ENCODE measurements at regions not wholly inside any gene's neighbourhood (a gene's known extent, or its start where the extent isn't known, plus 50 kb on each side); places are given as distances from the start of the nearest gene placed in this dataset.

DNA sequence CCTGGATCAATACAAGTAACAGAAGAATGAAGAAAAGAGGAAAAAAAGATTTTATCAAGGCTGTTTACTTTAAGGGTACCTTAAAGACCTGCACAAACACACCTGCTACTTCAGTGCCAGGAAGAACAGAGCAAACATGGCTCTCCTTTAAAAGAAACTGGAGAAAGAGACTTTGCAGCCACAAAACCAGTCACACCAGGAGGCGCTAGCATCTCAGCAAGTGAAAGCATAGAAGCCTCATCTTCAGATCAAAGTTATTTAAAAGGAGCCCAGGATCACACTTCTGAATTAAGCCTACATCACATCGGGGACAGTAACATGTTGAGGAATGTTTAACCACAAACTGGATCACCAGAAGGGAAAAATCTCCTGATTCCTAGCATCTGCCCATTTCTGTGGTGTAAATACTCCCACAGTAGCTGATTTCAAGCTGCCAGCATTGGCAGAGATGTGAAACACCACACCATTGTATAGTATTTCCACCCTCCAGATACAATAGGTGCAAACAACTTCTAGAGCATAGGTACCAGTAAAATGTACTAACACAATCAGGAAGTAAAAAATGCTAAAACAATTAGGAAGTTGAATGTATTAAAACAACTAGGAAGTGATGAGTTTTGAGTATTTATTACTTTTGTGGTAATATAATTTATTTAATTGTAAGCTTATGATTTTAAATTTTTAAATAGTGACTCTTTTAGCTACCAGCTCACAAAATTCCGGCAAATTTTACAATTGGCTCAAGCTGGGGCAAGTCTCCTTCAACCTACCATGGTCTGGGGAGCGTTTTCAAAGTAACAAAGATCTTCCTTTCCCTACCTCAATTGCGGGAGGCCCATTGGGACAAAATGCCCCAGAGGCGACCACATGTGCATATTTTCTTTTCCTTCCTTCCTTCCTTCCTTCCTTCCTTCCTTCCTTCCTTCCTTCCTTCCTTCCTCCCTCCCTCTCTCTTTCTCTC, 105.3 kb upstream of the CLDN14 start:
- DNase-seq (ENCODE audit: low spot score), result no peak
- TF ChIP-seq, protein P1, sequence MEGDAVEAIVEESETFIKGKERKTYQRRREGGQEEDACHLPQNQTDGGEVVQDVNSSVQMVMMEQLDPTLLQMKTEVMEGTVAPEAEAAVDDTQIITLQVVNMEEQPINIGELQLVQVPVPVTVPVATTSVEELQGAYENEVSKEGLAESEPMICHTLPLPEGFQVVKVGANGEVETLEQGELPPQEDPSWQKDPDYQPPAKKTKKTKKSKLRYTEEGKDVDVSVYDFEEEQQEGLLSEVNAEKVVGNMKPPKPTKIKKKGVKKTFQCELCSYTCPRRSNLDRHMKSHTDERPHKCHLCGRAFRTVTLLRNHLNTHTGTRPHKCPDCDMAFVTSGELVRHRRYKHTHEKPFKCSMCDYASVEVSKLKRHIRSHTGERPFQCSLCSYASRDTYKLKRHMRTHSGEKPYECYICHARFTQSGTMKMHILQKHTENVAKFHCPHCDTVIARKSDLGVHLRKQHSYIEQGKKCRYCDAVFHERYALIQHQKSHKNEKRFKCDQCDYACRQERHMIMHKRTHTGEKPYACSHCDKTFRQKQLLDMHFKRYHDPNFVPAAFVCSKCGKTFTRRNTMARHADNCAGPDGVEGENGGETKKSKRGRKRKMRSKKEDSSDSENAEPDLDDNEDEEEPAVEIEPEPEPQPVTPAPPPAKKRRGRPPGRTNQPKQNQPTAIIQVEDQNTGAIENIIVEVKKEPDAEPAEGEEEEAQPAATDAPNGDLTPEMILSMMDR (IDR thresholded peaks at IDR 0.05; ENCODE audit: borderline replicate concordance, control extremely low read depth, extremely low read depth, insufficient read depth, missing control alignments), result no peak
- in situ Hi-C loops (cut with MboI; ENCODE audit: low sequenced_read_pairs, unreplicated experiment), result no loop called here

- in situ Hi-C loops (cut with MboI; ENCODE audit: low sequenced_read_pairs, unreplicated experiment), result no loop called here
- no peak for DNase-seq (ENCODE audit: low spot score)
- TF ChIP-seq, protein P1 (IDR thresholded peaks at IDR 0.05; ENCODE audit: borderline replicate concordance, control extremely low read depth, extremely low read depth, insufficient read depth, missing control alignments), result no peak
Observed at GRCh38 chr21:36587388-36587787, 107.5 kb upstream of the CLDN14 start.

DNA sequence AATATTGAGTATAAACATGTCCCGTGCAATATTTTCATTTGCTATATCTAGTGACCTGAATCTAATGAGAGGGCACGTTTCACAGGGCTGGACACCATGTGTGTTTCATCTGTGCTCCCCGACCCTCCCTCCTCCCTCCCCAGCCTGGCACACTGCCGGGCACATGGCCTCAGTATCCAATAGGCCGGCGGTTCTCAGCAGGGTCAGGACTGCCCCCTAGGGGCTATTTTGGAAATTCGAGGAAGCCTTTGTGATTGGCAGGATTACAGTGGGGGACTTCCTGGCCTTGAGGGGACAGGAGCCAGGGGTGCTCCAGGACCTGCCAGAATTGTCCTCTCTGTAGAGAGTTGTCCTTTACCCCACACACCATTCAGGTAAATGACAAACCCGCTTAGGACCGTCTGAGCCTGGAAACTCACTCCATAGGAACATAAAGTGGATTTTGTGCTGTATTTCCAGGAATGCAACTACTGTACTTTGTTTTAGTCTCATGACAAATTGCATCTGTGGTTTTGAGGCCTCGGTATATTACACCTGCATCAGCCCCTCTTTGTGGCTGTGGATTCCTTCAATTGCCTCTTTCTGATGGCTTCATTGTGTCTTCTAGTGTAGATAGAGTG, 109.5 kb upstream of the SIM2 start:
- in situ Hi-C loops (cut with MboI; ENCODE audit: low sequenced_read_pairs, unreplicated experiment), result no loop called here
- peak; percentile 75 for DNase-seq (ENCODE audit: low spot score)
- TF ChIP-seq, protein P1 (IDR thresholded peaks at IDR 0.05; ENCODE audit: borderline replicate concordance, control extremely low read depth, extremely low read depth, insufficient read depth, missing control alignments), result peak; percentile 54

DNA sequence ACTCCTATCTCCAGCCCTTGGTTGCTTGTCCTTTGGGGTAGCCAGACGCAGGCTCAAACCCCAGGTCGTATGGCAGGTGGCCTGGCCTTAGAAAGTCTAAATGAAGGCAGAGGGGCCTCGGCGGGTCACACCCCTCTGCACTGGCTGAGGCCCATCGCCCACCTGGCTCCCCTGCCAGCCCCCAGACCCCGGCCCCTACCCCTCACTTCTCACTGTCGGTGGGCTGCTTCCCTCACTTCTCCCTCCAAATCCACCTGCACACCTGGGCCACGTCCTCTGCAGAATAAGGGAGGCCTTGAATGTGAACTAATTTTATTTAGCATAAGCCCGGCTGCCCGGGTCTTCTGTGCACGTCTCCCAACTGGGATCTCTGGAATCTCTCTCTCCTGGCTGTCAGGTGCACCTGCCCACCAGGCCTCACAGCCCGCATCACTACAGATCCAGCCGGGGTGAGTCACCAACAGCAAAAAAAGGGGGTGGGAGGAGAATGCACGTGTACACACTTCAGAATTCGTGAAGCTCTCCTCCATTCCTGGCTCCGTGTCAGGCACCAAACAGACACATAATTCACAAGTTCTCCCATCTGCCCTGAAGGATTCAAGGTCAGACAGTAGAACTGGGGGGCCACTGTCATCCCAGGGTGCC, 107.5 kb upstream of the SIM2 start:
- in situ Hi-C loops (cut with MboI; ENCODE audit: low sequenced_read_pairs, unreplicated experiment), result no loop called here
- TF ChIP-seq, protein P1 (IDR thresholded peaks at IDR 0.05; ENCODE audit: borderline replicate concordance, control extremely low read depth, extremely low read depth, insufficient read depth, missing control alignments), result no peak
- no peak for DNase-seq (ENCODE audit: low spot score)

DNA sequence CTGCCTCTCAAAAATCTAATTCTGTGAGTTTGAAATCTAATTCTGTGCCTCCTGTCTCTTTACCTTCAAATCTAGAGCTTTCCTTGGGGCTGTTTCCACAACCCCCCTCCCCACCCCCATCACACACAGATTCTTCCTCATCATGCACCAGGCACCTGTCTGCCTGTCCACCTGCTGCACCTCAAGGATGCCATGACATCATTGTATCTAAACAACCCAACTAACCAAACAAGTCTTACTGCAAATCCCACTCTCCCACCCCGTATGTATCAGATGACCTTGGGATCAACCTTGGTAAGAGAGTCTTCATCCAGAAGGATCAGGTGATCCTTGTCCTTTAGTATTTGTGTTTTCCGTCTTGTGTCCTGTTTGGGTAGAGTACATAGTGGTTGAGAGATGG, 102.7 kb upstream of the SIM2 start:
- in situ Hi-C loops (cut with MboI; ENCODE audit: low sequenced_read_pairs, unreplicated experiment), result no loop called here
- TF ChIP-seq, protein P1 (IDR thresholded peaks at IDR 0.05; ENCODE audit: borderline replicate concordance, control extremely low read depth, extremely low read depth, insufficient read depth, missing control alignments), result no peak
- DNase-seq (ENCODE audit: low spot score), result no peak

GRCh38 chr21:36601362-36601761, 97.6 kb upstream of the SIM2 start:
- DNase-seq (ENCODE audit: low spot score), result no peak
- in situ Hi-C loops (cut with MboI; ENCODE audit: low sequenced_read_pairs, unreplicated experiment), result no loop called here

More at GRCh38 chr21:36601362-36601761, 97.6 kb upstream of the SIM2 start:
- TF ChIP-seq, protein P1 (IDR thresholded peaks at IDR 0.05; ENCODE audit: borderline replicate concordance, control extremely low read depth, extremely low read depth, insufficient read depth, missing control alignments), result no peak

Data from GM13976 (cell line).